HepG2 (cell line): ENCODE measurements at regions not wholly inside any gene's neighbourhood (a gene's known extent, or its start where the extent isn't known, plus 50 kb on each side); places are given as distances from the start of the nearest gene placed in this dataset.

Experiments
- ATAC-seq: fragments of 200-7000 bp; cut with Tn5 transposase; 3 replicates; pipeline ENCODE4 v1.9.1; 2020; ENCODE audit warnings: mild to moderate bottlenecking, moderate library complexity
- BruUV-seq: library from RNA; stranded (reverse); fragments of 400-500 nt; replicated peaks from 2 replicates; lab custom pipeline; 2021; lab: Mats Ljungman, UMichigan
- CTCF ChIA-PET: fragments of 300-600 bp; formaldehyde crosslinking; extraction: SDS; loops from one replicate; lab custom pipeline; 2021; ENCODE audit warnings: low total read pairs, inconsistent platforms, low intra/inter-chr PET ratio; lab: Yijun Ruan, JAX
- POLR2A ChIA-PET: fragments of 350-600 bp; sonication (Branson Sonifier 250); formaldehyde crosslinking; loops from one replicate; lab custom pipeline; 2020; ENCODE audit warnings: antibody characterized with exemption, inconsistent platforms; lab: Yijun Ruan, JAX
- DNase-seq: peaks from one replicate; pipeline ENCODE4 v3.0.0-alpha.2; 2015; ENCODE audit warnings: low spot score
- FAIRE-seq: peaks from 3 replicates; lab custom pipeline; 2011; peaks lifted over from hg19 to GRCh38; lab: Jason Lieb, UNC
- H2AFZ ChIP-seq: one replicate; pipeline ENCODE4 v1.6.1; 2011; ENCODE audit warnings: low read length, inconsistent platforms
- H3K27ac ChIP-seq: fragments of 300-600 bp; 3 replicates; pipeline ENCODE4 v1.8.0; 2011; ENCODE audit warnings: mixed run types, mild to moderate bottlenecking, mixed read lengths, low read length, inconsistent platforms; ENCODE audit not compliant: insufficient read depth; ENCODE audit errors: extremely low read length
- H3K27me3 ChIP-seq, 2 experiments: fragments of 200-600 bp in 1 of 2; 2 replicates in 1 of 2; 3 replicates in 1 of 2; pipeline versions ENCODE4 v1.6.0 to v1.8.0; 2011; ENCODE audit warnings: low read length in 2 of 2, mild to moderate bottlenecking in 2 of 2, moderate library complexity in 2 of 2, inconsistent platforms in 1 of 2; ENCODE audit not compliant: insufficient read depth in 2 of 2, control insufficient read depth in 1 of 2
- H3K36me3 ChIP-seq, 2 experiments: fragments of 200-600 bp in 1 of 2; replicated peaks in 1 of 2; 2 replicates in 1 of 2; 3 replicates in 1 of 2; pipeline versions ENCODE4 v1.5.1 to v1.8.0; 2011; ENCODE audit warnings: low read length in 2 of 2, inconsistent platforms in 1 of 2; ENCODE audit not compliant: insufficient read depth in 2 of 2, control insufficient read depth in 1 of 2
- H3K4me1 ChIP-seq: 2 replicates; pipeline ENCODE4 v1.5.1; 2012; ENCODE audit warnings: low read length, inconsistent platforms; ENCODE audit not compliant: insufficient read depth
- H3K4me2 ChIP-seq: 2 replicates; pipeline ENCODE4 v1.6.0; 2011; ENCODE audit warnings: low read depth, low read length, inconsistent platforms
- H3K4me3 ChIP-seq, 3 experiments: fragments of 200-600 bp in 1 of 3; sonication (generic), shearing (Covaris generic) in 1 of 3; replicated peaks in 1 of 3; 2 replicates each; pipeline ENCODE4 v1.5.1; 2011 to 2016; ENCODE audit warnings: low read length in 3 of 3, inconsistent platforms in 2 of 3, low read depth in 2 of 3, mild to moderate bottlenecking in 2 of 3, control low read depth in 1 of 3, mixed read lengths in 1 of 3; ENCODE audit not compliant: insufficient read depth in 1 of 3
- H3K79me2 ChIP-seq: one replicate; pipeline ENCODE4 v1.6.1; 2011; ENCODE audit warnings: low read length, inconsistent platforms; ENCODE audit not compliant: insufficient read depth
- H3K9ac ChIP-seq: 2 replicates; pipeline ENCODE4 v1.6.0; 2011; ENCODE audit warnings: mild to moderate bottlenecking, low read depth, low read length, inconsistent platforms; ENCODE audit not compliant: insufficient read depth
- H3K9me3 ChIP-seq: 2 replicates; pipeline ENCODE4 v1.5.1; 2012; ENCODE audit warnings: mild to moderate bottlenecking, low read length
- H4K20me1 ChIP-seq: 2 replicates; pipeline ENCODE4 v1.6.0; 2011; ENCODE audit warnings: inconsistent platforms, mild to moderate bottlenecking, low read length, moderate library complexity; ENCODE audit not compliant: insufficient read depth
- CBX2 ChIP-seq, 2 experiments: fragments of 200-600 bp in 1 of 2; sonication (generic); formaldehyde crosslinking in 1 of 2; IDR thresholded peaks; 2 replicates each; pipeline versions ENCODE4 v1.7.0 to v1.8.1; 2018 to 2022; ENCODE audit warnings: low read depth in 2 of 2, low read length in 1 of 2, mild to moderate bottlenecking in 1 of 2, missing genetic modification reagents in 1 of 2
- EED ChIP-seq: sonication (generic); formaldehyde crosslinking; IDR thresholded peaks from 2 replicates; pipeline ENCODE4 v1.5.0; 2020; ENCODE audit warnings: mild to moderate bottlenecking, missing genetic modification reagents
- GPBP1L1 ChIP-seq: sonication (generic); formaldehyde crosslinking; IDR thresholded peaks from 2 replicates; pipeline ENCODE4 v1.5.0; 2020; ENCODE audit warnings: mild to moderate bottlenecking, missing genetic modification reagents
- GTF3A ChIP-seq: sonication (generic); formaldehyde crosslinking; conservative IDR thresholded peaks from 2 replicates; pipeline ENCODE4 v1.4.0; 2020; ENCODE audit warnings: mild to moderate bottlenecking, missing genetic modification reagents
- JUNB ChIP-seq: sonication (generic); formaldehyde crosslinking; IDR thresholded peaks from 2 replicates; pipeline ENCODE4 v1.8.0; 2022; ENCODE audit warnings: missing genetic modification reagents, mild to moderate bottlenecking, borderline replicate concordance
- MYPOP ChIP-seq: sonication (generic); formaldehyde crosslinking; IDR thresholded peaks from 2 replicates; pipeline ENCODE4 v1.8.1; 2023; ENCODE audit warnings: mild to moderate bottlenecking, moderate library complexity, missing genetic modification reagents
- NPAS2 ChIP-seq: sonication (generic); formaldehyde crosslinking; IDR thresholded peaks from 2 replicates; pipeline ENCODE4 v1.8.0; 2022; ENCODE audit warnings: mild to moderate bottlenecking, missing genetic modification reagents, borderline replicate concordance
- PAF1 ChIP-seq: IDR thresholded peaks from 2 replicates; pipeline ENCODE4 v1.6.1; 2016; ENCODE audit warnings: missing genetic modification reagents, missing compliant biosample characterization
- PITX1 ChIP-seq: sonication (generic); formaldehyde crosslinking; IDR thresholded peaks from 2 replicates; pipeline ENCODE4 v1.5.1; 2020; ENCODE audit warnings: mild to moderate bottlenecking, missing genetic modification reagents
- SP5 ChIP-seq: IDR thresholded peaks from 2 replicates; pipeline ENCODE4 v1.6.1; 2016; ENCODE audit warnings: low read depth, borderline replicate concordance
- TBX2 ChIP-seq: sonication (generic); formaldehyde crosslinking; IDR thresholded peaks from 2 replicates; pipeline ENCODE4 v1.5.0; 2020; ENCODE audit warnings: missing genetic modification reagents, mild to moderate bottlenecking, borderline replicate concordance
- THYN1 ChIP-seq: sonication (generic); formaldehyde crosslinking; IDR thresholded peaks from 2 replicates; pipeline ENCODE4 v1.8.1; 2023; ENCODE audit warnings: low read depth, mild to moderate bottlenecking, moderate library complexity, missing genetic modification reagents, borderline replicate concordance
- ZNF367 ChIP-seq: sonication (generic); formaldehyde crosslinking; IDR thresholded peaks from 2 replicates; pipeline ENCODE4 v1.4.0; 2020; ENCODE audit warnings: missing genetic modification reagents, borderline replicate concordance
- ZNF616 ChIP-seq: sonication (generic); formaldehyde crosslinking; IDR thresholded peaks from 2 replicates; pipeline ENCODE4 v1.5.0; 2020; ENCODE audit warnings: low read depth, mild to moderate bottlenecking, missing genetic modification reagents
- WGBS: methylation state at CpG from one replicate; pipeline ENCODE4 v1.1.6; 2017; ENCODE audit warnings: low lambda C conversion rate; 5-methylcytosine and 5-hydroxymethylcytosine counted together
- in situ Hi-C: cut with HindIII; loops from 2 replicates; pipeline ENCODE4 v1.10.0; 2017; ENCODE audit warnings: low pct_unique_long_range_greater_than_20kb; ENCODE audit not compliant: extremely low pct_ligation_motif_present
- intact Hi-C: fragments of 100-400 bp; cut with micrococcal nuclease; formaldehyde crosslinking; loops from one replicate; pipeline ENCODE4 v1.10.0; 2022; ENCODE audit not compliant: unreplicated experiment

- no peak for TF ChIP-seq PAF1 (CRISPR knock-in tag)
- TF ChIP-seq ZNF367 (CRISPR knock-in tag) = no peak
Observed at GRCh38 chr15:31203999-31204398, 102.5 kb upstream of the TRPM1 start (continued).

- no peaks in the 10 kb centered on the region for H3K36me3 ChIP-seq
- DNase-seq = no peak
- no peak for FAIRE-seq
- H3K9me3 ChIP-seq = peaks cover 6% of the 10 kb centered on the region
- H2AFZ ChIP-seq = no peak overlapping the region
- 0 out of 2 replicates have a peak, but pooled peaks cover 4% of the 10 kb centered on the region for H3K4me1 ChIP-seq
- no peak overlapping the region for H3K9ac ChIP-seq
- POLR2A ChIA-PET = no interaction called here
- in situ Hi-C loops = no loop called here
- H3K27ac ChIP-seq = no peak overlapping the region
- H4K20me1 ChIP-seq = no peaks in the 10 kb centered on the region
- CTCF ChIA-PET = no interaction called here
- no peaks in the 10 kb centered on the region for H3K79me2 ChIP-seq
- BruUV-seq = no TSS peak
- H3K27me3 ChIP-seq = peaks cover 0 to 20% of the 10 kb centered on the region in 2 experiments; a peak in 2 of 5 replicates
- H3K4me2 ChIP-seq = no peak overlapping the region
- TF ChIP-seq TBX2 (no peak), ZNF616 (CRISPR knock-in tag) (no peak), THYN1 (CRISPR knock-in tag) (no peak), PITX1 (CRISPR knock-in tag) (no peak), GPBP1L1 (CRISPR knock-in tag) (no peak), MYPOP (no peak), NPAS2 (CRISPR knock-in tag) (no peak), SP5 (CRISPR knock-in tag) (no peak), EED (no peak), CBX2 (IDR thresholded peaks at IDR 0.05; ENCODE audit: low read depth, low read length) (no peak), CBX2 (CRISPR knock-in tag; IDR thresholded peaks at IDR 0.05; ENCODE audit: low read depth) (no peak), GTF3A (CRISPR knock-in tag) (no peak), JUNB (CRISPR knock-in tag) (no peak)
- intact Hi-C loops = no loop called here
- WGBS = 21% methylated on average over 8 of the region's 14 CpGs
- H3K4me3 ChIP-seq = no peak overlapping the region
- no peak for ATAC-seq
Observed at GRCh38 chr15:31206386-31207181, 105.1 kb upstream of the TRPM1 start.
